Osteoblast (primary cell): ENCODE measurements at regions not wholly inside any gene's neighbourhood (a gene's known extent, or its start where the extent isn't known, plus 50 kb on each side); places are given as distances from the start of the nearest gene placed in this dataset.

ENCODE experiments used
- DNase-seq: peaks from one replicate; pipeline ENCODE4 v3.0.0; 2011; ENCODE audit warnings: low spot score, mixed read lengths; ENCODE audit not compliant: insufficient read length; ENCODE audit errors: missing footprints
- H2AFZ ChIP-seq: 2 replicates; pipeline ENCODE4 v1.6.0; 2011; ENCODE audit warnings: mild to moderate bottlenecking, low read length
- H3K27ac ChIP-seq: 2 replicates; pipeline ENCODE4 v1.5.1; 2011; ENCODE audit warnings: mild to moderate bottlenecking, low read depth, low read length, moderate library complexity
- H3K27me3 ChIP-seq: 2 replicates; pipeline ENCODE4 v1.6.0; 2012; ENCODE audit warnings: mild to moderate bottlenecking, control low read depth, inconsistent platforms, low read length, moderate library complexity; ENCODE audit not compliant: insufficient read depth
- H3K36me3 ChIP-seq: 2 replicates; pipeline ENCODE4 v1.5.1; 2011; ENCODE audit warnings: mild to moderate bottlenecking, low read length, control low read depth, moderate library complexity; ENCODE audit not compliant: insufficient read depth
- H3K4me1 ChIP-seq: 2 replicates; pipeline ENCODE4 v1.5.1; 2011; ENCODE audit warnings: mild to moderate bottlenecking, low read length, control low read depth, moderate library complexity; ENCODE audit not compliant: insufficient read depth
- H3K4me2 ChIP-seq: 2 replicates; pipeline ENCODE4 v1.6.0; 2011; ENCODE audit warnings: mild to moderate bottlenecking, low read length; ENCODE audit not compliant: insufficient read depth
- H3K4me3 ChIP-seq: fragments of 200-600 bp; sonication (generic); 3 replicates; pipeline ENCODE4 v1.5.1; 2012; ENCODE audit warnings: mild to moderate bottlenecking, low read length, inconsistent platforms; ENCODE audit not compliant: insufficient read depth
- H3K79me2 ChIP-seq: 2 replicates; pipeline ENCODE4 v1.6.0; 2012; ENCODE audit warnings: mild to moderate bottlenecking, low read length, control low read depth, inconsistent platforms; ENCODE audit not compliant: insufficient read depth
- H3K9me3 ChIP-seq: 2 replicates; pipeline ENCODE4 v1.5.1; 2011; ENCODE audit warnings: low read depth, low read length, control low read depth
- H4K20me1 ChIP-seq: 2 replicates; pipeline ENCODE4 v1.6.0; 2012; ENCODE audit warnings: mild to moderate bottlenecking, low read length, control low read depth; ENCODE audit not compliant: insufficient read depth
- CTCF ChIP-seq: IDR thresholded peaks from 2 replicates; pipeline ENCODE4 v1.5.1; 2011; ENCODE audit warnings: mild to moderate bottlenecking, low read depth, low read length, moderate library complexity; ENCODE audit errors: extremely low read depth

- H2AFZ ChIP-seq, result no peak overlapping the region
Observed at GRCh38 chr15:67905628-67906027, 65.8 kb upstream of the RNU6-1 start.

GRCh38 chr15:67906382-67906781, 66.5 kb upstream of the RNU6-1 start:
- no peaks in the 10 kb centered on the region for H3K4me1 ChIP-seq
- no peak for DNase-seq
- H3K4me3 ChIP-seq, result no peak overlapping the region
- no peak overlapping the region for H3K27ac ChIP-seq
- no peak overlapping the region for H2AFZ ChIP-seq
- H4K20me1 ChIP-seq, result no peaks in the 10 kb centered on the region
- peak; percentile 35 for TF ChIP-seq CTCF
- no peaks in the 10 kb centered on the region for H3K79me2 ChIP-seq
- H3K4me2 ChIP-seq, result no peak overlapping the region
- H3K36me3 ChIP-seq, result no peaks in the 10 kb centered on the region
- H3K9me3 ChIP-seq, result peaks cover 4% of the 10 kb centered on the region
- peaks cover 5% of the 10 kb centered on the region for H3K27me3 ChIP-seq

More at GRCh38 chr15:67905628-67906027, 65.8 kb upstream of the RNU6-1 start:
- no peaks in the 10 kb centered on the region for H4K20me1 ChIP-seq
- H3K27ac ChIP-seq, result no peak overlapping the region
- DNase-seq, result no peak
- peaks cover 5% of the 10 kb centered on the region for H3K27me3 ChIP-seq
- H3K9me3 ChIP-seq, result peaks cover 4% of the 10 kb centered on the region
- H3K36me3 ChIP-seq, result no peaks in the 10 kb centered on the region
- H3K4me1 ChIP-seq, result no peaks in the 10 kb centered on the region
- H3K4me3 ChIP-seq, result no peak overlapping the region
- H3K79me2 ChIP-seq, result no peaks in the 10 kb centered on the region
- H3K4me2 ChIP-seq, result no peak overlapping the region
- no peak for TF ChIP-seq CTCF

DNA sequence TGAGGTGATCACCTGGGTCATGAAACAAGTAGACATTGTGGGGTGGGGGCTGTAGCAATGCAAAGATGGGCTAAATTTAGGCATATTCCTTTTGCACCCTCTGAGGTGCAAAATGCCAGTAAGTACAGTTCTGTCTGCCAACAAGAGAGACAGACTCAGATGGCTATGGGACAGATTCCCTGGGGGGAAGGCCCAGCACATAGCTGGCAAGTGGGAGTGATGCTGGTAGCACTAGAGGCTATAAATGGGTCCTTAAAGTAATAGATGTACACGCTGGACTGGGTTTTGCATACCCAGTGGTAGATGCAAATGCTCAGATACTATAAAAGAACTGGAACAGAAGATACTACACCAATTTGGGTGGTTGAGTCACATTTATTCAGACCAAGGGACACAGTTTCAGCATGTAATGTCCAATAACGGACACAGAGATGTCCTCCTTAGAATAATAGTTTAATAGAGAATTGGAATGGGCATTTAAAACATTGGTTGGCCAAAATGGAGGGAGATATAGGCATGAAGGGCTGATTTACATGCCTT, 67.4 kb upstream of the RNU6-1 start:
- Histone ChIP-seq H3K36me3 (no peaks in the 10 kb centered on the region), H3K27ac (no peak overlapping the region), H3K4me3 (no peak overlapping the region), H3K27me3 (peaks cover 5% of the 10 kb centered on the region), H2AFZ (no peak overlapping the region), H3K79me2 (no peaks in the 10 kb centered on the region), H4K20me1 (no peaks in the 10 kb centered on the region), H3K4me2 (no peak overlapping the region), H3K9me3 (peaks cover 4% of the 10 kb centered on the region), H3K4me1 (no peaks in the 10 kb centered on the region)
- DNase-seq, result no peak
- TF ChIP-seq CTCF, result no peak

GRCh38 chr15:67908756-67909155, 68.9 kb upstream of the RNU6-1 start:
- TF ChIP-seq CTCF, result no peak
- H3K9me3 ChIP-seq, result peaks cover 4% of the 10 kb centered on the region
- peaks cover 5% of the 10 kb centered on the region for H3K27me3 ChIP-seq
- H3K4me1 ChIP-seq, result no peaks in the 10 kb centered on the region
- DNase-seq, result no peak
- no peak overlapping the region for H3K4me2 ChIP-seq
- no peak overlapping the region for H3K27ac ChIP-seq
- H3K79me2 ChIP-seq, result no peaks in the 10 kb centered on the region
- H4K20me1 ChIP-seq, result no peaks in the 10 kb centered on the region
- H2AFZ ChIP-seq, result no peak overlapping the region
- no peak overlapping the region for H3K4me3 ChIP-seq
- no peaks in the 10 kb centered on the region for H3K36me3 ChIP-seq
